ENCODE measurements at regions not wholly inside any gene's neighbourhood (a gene's known extent, or its start where the extent isn't known, plus 50 kb on each side); places are given as distances from the start of the nearest gene placed in this dataset.
"Not testable (repeated sequence)": the region's sequence is repeated elsewhere in the genome, so short reads cannot be mapped to it uniquely, and the experiment has no call there.

DNA sequence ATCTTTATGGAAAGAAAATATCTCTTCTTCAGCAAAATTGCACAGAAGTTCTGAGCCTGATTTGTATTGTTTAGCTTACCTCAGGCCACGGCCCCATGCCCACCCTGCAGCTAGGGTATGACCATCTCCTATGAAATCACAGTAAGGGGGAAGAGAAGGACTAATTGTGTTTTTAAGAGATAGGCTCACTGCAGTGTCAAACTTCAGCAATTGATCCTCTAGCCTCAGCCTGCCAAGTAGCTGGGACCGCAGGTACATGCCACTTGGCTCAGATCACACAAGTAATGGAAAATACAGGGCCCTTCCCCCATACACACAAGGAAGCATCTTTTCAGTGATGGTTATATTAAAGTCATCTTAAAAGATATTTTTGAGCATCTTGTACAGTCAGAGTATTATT, 60.0 kb downstream of the DMAC1 start:
- DNase-seq (ENCODE audit: low read depth, low spot score): no peak

DNA sequence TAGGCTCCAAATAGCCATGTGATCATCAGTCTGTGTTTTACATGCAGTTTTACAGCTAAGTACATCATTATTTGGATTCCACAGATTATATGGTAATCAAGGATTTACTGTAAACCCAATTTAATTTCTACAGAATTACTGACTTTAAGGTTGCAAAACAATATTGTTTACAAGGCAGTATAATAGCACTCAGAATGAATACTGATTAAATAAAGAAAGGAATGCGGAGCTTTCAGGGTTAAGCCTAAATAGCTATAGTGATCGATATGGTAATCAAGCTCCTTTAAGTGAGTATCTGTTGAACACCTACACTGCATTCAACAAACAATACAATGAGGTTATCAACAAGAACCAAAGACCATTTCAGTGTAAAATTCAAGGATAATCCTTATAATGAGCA, 64.3 kb downstream of the DMAC1 start:
- DNase-seq (ENCODE audit: low read depth, low spot score): no peak

DNA sequence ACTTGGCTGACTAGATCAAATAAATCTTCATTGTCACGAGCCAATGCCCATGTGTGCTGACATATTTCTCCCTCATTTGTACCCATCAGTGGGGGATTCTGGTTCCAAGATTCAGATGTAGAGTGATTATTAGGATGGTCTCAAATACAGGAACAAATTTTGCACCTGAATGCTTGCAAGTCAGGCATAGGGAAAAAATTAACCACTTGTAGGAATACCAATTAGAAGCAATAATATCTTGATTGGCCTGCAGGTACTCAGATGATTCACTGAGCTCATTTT, 69.5 kb downstream of the DMAC1 start:
- no peak for DNase-seq (ENCODE audit: low read depth, low spot score)

DNA sequence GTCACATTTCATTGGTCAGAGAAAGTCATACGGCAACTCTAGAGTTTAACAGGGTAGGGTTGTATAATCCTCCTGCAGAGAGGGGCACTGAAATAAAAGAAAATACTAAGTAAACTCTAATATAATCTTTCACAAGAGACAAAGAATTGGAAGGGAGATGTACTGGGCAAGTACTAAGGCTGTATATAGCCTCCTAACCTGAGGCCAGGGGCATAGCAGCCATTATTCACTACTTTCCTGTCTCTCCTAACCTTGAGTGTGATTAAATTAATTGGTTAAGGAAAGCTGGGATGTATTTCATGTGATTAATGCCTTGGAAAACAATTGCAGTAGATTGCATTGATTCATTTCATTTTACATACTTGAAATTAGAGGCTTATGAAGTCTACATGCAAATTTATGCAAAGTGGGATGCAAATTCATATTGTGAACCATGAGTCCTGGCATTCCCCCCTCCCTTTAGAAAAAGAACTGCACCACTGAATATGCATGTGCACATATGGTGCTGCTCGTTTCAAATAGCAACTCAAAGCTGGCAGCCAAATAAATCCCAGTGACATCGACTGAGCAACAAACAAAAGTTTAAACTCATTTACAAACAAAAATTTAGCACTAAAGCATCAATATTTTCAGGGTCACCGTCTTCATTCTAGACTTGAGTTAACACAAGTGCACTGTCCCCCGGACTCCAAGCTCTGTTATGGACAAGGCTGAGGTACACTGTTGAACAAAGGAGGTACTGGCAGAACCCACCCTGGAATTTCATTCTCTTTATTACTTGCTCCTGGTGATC, 70.0 kb downstream of the DMAC1 start:
- DNase-seq (ENCODE audit: low read depth, low spot score): no peak

DNA sequence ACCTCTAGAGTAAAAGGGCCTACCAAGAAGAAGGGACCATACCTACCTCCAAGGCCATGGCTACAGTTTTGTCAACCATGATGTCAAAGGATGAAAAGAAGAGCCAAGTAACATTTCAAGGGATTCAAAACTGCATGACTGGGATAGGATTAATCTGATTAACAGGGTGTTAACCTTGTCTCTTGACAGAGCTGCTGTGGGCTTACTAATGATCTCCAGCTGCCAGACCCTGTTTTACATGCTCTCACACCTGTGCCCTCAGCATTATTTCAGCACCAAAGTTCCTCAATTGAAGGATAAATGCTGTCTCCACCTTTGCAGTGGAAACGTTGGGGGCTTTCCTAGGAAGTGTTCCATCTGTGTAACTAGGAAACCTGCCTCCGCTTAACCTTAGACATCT, 78.3 kb downstream of the DMAC1 start:
- DNase-seq (ENCODE audit: low read depth, low spot score): no peak

DNA sequence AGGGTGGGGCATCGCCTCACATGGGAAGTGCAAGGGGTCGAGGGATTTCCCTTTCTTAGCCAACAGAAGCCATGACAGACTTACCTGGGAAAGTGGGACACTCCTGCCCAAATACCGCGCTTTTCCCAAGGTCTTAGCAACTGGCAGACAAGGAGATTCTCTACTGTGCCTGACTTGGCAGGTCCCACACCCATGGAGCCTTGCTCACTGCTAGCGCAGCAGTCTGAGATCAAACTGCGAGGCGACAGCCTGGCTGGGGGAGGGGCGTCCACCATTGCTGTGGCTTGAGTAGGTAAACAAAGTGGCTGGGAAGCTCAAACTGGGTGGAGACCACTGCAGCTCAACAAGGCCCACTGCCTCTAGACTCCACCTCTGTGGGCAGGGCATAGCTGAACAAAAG, 86.5 kb downstream of the DMAC1 start:
- not testable (repeated sequence) for DNase-seq (ENCODE audit: low read depth, low spot score)

DNA sequence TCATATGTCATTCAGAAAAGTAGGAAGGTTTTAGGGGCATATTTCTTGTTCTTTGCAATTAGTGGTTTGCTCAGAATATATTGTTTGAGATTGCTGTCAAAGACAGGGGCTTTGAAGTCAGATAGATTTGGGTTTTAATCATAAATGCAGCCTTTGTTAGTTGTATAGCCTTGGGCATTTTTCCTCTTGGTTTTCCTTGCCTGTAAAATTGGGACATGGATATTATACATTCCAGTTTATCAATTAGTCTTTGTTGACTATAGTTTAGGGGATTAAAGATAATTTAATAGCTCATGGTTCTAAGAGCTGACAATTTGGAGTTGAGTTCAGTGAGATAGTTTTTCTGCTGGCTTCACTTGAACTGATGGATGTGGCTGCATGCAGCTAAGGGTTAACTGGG, 88.9 kb downstream of the DMAC1 start:
- no peak for DNase-seq (ENCODE audit: low read depth, low spot score)

DNA sequence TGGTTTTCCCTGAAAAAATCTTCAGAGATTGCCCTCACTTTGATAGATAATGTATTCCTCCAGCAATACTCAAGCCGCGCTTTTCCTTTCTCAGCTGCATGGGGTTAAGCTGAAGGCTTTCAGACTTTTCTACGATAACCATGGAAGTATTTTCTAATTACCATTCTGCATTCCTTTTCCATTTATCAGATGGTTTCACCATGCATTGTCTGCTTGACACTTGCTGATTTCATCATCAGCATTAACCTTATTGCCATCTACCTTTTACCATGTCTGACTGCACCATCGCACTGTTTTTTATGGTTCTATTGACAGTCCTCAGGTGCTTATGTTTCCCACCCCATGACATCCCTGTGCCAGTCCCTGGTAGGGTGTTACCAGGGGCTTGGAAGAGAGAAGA, 91.6 kb downstream of the DMAC1 start:
- no peak for DNase-seq (ENCODE audit: low read depth, low spot score)

DNA sequence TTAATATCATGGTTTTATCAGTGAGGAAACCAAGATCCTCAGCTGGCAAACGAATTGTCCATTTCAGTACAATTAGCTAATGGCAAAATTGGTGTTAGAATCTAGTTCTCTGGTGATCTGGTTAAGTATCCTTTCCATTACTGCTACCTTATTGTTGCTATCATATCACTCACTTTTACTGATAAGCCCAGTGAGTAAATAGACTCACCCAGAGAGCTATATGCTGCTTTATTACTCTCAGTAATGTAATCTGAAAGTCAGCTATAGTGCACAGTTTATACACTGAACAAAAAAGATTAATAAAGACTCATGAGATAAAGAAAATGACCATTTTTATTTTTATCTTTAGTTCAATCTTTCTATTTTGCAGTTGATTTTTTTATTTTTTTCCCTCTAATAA, 95.0 kb downstream of the DMAC1 start:
- no peak for DNase-seq (ENCODE audit: low read depth, low spot score)

DNA sequence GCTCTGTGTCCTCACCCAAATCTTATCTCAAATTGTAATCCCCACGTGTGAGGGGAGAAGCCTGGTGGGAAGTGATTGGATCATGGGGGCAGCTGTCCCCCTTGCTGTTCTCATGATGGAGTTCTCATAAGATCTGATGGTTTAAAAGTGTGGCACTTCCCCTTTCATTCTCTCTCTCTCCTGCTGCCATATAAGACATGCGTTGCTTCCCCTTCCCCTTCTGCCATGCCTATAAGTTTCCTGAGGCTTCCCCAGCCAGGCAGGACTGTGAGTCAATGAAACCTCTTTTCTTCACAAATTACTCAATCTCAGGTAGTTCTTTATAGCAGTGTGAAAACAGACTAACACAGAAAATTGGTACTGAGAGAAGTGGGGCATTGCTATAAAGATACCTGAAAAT, 107.7 kb downstream of the DMAC1 start:
- no peak for DNase-seq (ENCODE audit: low read depth, low spot score)

DNA sequence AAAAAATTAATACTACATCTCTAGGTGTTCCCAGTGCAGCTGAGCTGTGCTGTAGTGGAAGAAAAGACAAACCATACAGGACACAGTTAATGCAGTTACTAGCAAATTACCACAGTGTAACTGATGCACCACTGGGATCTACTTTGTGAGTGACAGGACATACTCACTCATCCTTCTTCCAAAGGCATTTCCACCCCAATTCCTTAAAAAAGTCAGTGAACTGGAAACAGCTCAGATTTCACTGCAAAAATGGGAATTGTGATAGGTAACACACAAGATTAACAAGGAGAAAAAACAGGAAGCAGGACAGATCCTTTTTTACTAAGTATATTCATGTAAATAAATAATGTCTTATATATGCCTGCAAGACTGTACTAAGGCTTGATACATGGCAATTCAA, 109.6 kb downstream of the DMAC1 start:
- no peak for DNase-seq (ENCODE audit: low read depth, low spot score)

DNA sequence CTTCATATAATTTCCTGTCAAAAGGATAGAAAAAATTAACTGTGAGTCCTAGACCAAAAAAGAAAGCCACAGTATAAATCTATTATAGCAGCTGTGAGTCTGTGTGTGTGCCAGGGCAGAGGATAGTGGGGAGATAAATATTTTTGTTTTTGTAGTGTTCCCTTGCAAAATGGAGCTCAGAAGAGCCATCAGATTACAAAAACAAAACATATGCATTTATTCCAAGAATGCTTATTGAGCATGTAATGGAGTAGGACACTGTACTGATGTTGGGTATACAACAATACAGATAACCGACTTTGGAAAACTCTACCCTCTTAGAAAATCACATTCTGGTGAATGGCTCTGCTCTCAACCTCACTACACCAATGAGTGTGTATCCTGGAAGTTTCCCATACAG, 111.0 kb downstream of the DMAC1 start:
- DNase-seq (ENCODE audit: low read depth, low spot score): no peak

DNA sequence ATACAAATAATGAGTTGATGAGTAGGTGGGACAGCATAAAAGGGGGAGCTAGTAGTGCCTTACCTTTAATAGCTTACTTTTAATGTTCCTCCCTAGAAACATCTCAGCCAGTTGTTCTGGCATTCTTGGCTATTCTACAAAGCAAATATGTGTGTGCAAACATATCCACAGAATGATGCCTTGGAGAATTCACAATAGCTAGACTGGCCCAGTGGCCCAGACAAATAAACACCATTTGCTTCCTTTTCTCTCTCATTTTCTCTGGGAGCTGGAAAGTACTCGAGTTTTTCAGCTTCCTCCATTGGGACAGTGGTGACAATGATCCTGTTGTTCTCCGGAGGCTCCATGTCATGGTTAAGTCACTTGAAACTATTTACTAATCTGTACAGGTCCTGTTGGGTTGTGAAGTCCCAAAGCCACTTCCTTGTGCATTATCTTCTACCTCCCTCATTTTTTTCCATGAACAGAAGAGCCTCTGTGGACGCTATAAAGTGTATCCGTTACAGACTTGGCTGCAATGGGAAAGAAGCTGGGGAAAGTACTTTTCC, 122.9 kb downstream of the DMAC1 start:
- no peak for DNase-seq (ENCODE audit: low read depth, low spot score)

DNA sequence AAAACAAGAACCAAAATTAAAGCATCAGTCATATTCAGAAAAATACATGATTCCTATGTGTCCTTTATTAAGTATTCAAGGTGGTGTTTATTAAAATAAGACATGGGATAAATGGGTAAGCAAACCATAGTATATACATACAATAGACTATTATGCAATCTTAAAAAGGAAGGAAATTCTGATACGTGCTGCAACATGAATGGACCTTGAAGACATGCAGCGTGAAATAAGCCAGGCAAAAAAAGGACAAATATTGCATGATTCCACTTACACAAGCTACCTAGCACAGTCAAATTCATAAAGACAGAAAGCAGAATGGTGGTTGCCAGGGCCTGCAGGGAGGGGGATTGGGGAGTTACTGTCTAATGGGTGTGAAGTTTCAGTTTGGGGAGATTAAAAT, 127.7 kb downstream of the DMAC1 start:
- DNase-seq (ENCODE audit: low read depth, low spot score): no peak

DNA sequence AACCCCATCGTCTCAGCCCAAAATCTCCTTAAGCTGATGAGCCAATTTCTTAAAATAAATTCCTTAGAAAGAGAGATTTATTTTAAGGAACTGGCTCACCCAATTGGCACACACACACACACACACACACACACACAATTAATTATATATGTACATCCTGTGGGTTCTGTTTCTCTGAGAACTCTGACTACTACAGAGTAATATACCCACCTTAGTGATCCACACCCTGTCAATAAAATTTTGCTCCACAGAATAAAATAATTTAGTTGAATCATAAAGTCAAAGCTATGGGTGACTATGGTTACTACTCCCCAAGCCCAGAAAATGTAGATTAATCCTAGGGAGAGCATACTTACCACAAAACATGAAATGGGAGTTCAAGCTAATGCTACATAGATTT, 131.0 kb downstream of the DMAC1 start:
- no peak for DNase-seq (ENCODE audit: low read depth, low spot score)

DNA sequence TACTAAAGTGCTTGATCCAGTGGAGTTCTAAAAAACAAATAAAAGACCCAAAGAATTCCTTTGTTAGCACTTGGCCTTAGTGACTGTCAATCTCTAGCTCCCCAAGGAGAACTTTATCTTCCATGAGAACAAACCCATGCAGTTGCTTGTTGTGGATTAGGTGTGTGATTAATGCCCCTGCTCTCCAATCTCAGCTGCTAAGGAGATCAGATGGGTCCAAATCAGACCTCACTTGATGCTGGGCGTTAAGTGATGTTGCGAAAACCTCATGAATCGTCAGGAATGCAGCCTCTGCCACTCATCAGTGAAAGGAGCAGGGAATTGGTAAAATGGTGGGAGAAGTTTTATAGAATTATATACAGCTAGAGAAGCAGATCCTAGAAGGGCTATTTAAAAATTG, 133.7 kb downstream of the DMAC1 start:
- no peak for DNase-seq (ENCODE audit: low read depth, low spot score)

DNA sequence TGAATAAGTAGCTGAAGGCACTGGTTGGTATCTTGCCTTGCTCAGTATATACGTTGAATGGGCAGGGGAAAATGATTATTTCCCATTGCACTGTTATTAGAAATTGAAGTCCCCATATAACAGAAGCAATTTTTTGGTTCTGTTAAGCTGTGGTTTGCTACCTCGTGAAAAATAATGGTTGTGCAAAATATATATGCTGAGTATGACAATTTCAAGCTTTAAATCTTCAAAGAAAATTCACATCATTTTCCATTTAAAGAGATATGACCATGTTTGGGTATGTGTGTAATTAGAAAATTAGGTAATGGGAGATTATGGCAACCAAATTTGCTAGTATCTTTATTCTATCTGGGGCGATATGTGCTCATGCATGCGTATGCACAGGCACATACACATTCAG, 139.8 kb downstream of the DMAC1 start:
- DNase-seq (ENCODE audit: low read depth, low spot score): no peak

DNA sequence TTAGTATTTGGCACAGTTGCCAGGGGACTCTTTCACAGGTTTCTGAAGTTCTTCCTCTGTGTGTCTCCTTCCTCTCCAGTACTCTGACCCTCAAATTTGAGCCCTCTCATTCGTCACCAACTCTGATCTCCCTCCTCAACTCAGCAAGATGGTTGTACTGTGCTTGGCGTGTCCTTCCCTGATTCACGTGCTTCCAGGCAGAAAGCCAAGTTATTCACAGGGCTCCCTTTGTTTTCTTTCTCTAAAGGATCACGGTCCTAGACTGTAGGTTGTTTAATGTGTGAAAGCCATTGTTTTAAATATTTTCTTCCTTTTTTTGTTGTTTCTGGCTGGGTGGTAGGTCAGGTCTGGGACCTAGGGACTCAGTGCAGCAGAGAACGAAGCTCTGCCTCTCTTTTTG, 142.9 kb downstream of the DMAC1 start:
- DNase-seq (ENCODE audit: low read depth, low spot score): no peak

DNA sequence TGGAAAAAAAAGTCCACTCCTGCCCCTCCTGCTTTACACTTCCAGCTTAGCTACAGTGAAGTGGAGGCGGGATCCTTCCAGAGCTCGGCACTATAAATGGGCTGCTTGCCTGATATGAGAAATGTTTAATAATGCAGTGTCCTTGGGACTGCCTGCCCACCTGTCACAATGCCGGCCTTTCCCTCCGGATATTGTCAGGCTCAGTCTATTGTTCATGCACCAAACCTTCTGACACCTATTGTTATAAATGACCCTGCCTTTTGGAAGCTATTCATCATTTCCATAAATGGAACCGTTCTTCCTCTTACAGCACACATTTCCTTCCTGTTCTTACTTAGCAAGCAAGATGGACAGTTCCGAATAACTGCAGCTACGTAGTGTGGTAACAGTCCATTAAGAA, 146.3 kb downstream of the DMAC1 start:
- no peak for DNase-seq (ENCODE audit: low read depth, low spot score)

DNA sequence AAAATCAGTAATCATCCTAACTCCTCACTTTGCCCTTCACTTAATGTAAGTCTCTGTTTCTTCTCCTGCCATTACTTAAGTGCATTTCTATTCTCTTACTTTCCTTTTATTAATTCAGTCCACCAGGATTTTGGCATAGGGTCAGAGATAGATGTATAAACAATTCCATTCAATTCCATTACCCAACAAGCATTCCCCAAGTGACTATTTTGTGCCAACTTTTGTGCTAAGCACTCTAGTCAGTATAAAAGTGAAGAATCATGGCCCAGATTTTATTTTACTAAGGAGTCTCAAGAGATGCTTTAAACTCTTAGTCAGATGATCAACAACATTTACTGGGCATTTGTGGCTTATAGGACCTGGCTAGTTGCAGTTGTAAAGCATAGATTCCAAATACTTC, 159.3 kb downstream of the DMAC1 start:
- DNase-seq (ENCODE audit: low read depth, low spot score): no peak

DNA sequence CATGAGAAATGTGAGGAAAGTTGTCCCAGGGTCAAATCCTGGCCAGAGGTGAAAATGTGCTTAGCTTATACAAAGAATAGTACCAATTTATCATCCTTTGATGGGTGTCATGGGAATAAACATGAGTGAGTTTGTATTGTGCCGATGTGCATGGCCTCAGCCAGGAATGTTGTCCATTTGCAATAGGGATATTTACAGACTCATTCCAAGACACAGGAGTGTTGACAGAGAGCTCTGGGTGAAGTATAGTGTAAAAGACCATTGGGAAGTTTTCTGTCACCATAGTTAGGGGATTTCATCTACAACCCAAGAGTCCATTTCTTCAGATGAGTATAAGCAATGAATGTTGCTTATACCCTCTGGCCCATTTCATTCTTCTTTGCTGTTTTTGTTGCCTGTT, 160.1 kb downstream of the DMAC1 start:
- DNase-seq (ENCODE audit: low read depth, low spot score): no peak

DNA sequence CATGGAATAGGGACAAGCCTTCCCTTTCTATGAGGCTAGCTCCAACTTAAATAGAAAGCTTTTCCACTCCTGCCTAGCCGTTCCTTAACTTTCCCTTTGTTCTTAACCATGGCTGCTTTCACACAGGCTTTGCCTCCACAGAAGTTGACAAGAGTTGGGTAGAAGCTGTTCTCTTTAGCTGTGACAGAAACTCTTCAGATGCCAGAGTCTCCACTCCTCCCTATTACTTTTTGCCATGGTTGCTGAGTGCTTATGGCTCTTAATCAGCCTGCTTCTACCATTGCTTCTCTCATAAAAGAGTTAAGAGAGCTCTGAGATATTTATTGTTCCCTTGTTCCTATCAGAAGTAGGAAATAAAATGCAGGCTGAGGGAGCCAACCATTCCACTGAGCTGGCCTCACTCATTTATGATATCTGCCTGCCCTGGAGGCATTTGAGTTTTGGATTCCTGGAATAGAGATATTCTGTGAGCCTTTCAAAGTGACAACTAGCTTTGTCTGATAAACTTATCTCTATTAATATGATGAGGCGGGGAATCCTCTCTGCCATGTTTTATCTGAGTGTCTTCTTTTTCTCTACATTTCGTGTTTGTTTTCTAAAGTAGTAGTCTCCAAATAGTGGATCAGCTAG, 162.6 kb downstream of the DMAC1 start:
- no peak for DNase-seq (ENCODE audit: low read depth, low spot score)

DNA sequence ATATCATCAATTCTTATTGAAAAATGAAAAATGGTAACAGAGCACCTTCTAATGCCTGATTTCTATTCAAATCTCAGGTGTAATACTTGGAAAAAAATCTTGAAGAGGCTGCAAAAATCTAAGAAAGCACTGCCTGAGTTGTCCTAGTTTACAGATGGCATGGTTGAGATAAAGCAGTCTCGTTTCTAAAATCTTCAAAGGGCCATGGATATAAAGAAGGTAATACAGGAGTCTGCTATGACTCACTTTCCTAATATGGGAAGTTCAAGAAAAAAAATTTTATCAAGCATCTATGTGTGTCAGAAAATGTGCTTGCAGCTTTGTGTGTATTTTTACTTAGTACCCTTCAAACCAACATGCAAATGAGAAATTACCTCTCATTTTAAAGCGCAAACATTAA, 163.3 kb downstream of the DMAC1 start:
- no peak for DNase-seq (ENCODE audit: low read depth, low spot score)

DNA sequence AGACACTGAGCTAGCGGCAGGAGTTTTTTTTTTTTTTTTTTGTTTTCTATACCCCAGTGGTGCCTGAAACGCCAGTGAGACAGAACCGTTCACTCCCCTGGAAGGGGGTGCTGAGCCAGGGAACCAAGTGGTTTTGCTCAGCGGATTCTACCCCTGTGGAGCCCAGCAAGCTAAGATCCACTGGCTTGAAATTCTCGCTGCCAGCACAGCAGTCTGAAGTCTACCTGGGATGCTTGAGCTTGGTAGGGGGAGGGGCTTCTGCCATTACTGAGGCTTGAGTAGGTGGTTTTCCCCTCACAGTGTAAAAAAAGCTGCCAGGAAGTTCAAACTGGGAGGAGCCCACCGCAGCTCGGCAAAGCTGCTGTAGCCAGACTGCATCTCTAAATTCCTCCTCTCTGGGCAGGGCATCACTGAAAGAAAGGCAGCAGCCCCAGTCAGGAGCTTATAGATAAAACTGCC, 173.0 kb downstream of the DMAC1 start:
- DNase-seq (ENCODE audit: low read depth, low spot score): not testable (repeated sequence)

Data from activated naive CD8-positive, alpha-beta T cell treated with anti-CD3 and anti-CD28 coated beads, Interleukin-2, amount 50 U/mL, for 16 hours (primary cell).